K562 (cell line): ENCODE measurements at regions not wholly inside any gene's neighbourhood (a gene's known extent, or its start where the extent isn't known, plus 50 kb on each side); places are given as distances from the start of the nearest gene placed in this dataset.

ENCODE experiments used
- ATF7 ChIP-seq: fragments of 450-650 bp; IDR thresholded peaks from 2 replicates; pipeline ENCODE4 v1.7.1; 2014; ENCODE audit warnings: mild to moderate bottlenecking, moderate library complexity
- BRD4 ChIP-seq: fragments of 200-600 bp; sonication (generic); IDR thresholded peaks from 2 replicates; pipeline ENCODE4 v1.6.1; 2017; ENCODE audit warnings: inconsistent platforms
- GATAD2B ChIP-seq: fragments of 450-650 bp; IDR thresholded peaks from 2 replicates; pipeline ENCODE4 v1.6.1; 2017; ENCODE audit warnings: mild to moderate bottlenecking, borderline replicate concordance
- GTF2A2 ChIP-seq: IDR thresholded peaks from 2 replicates; pipeline ENCODE4 v1.6.1; 2016; ENCODE audit warnings: mild to moderate bottlenecking, missing genetic modification characterization, missing compliant biosample characterization
- IRF2 ChIP-seq: sonication (generic); formaldehyde crosslinking; IDR thresholded peaks from 2 replicates; pipeline ENCODE4 v1.8.1; 2022; ENCODE audit warnings: mild to moderate bottlenecking, missing genetic modification reagents
- LEF1 ChIP-seq: fragments of 450-650 bp; IDR thresholded peaks from 2 replicates; pipeline ENCODE4 v1.6.1; 2016; ENCODE audit warnings: mild to moderate bottlenecking
- MAFG ChIP-seq: fragments of 450-650 bp; conservative IDR thresholded peaks from 2 replicates; pipeline ENCODE4 v1.6.1; 2016; ENCODE audit warnings: missing genetic modification characterization, missing compliant biosample characterization
- MAX ChIP-seq: sonication (generic); formaldehyde crosslinking; IDR thresholded peaks from 2 replicates; pipeline ENCODE4 v1.9.0; 2022; ENCODE audit warnings: mild to moderate bottlenecking, missing genetic modification reagents
- MCM7 ChIP-seq, 2 experiments: fragments of 450-650 bp; IDR thresholded peaks; 2 replicates each; pipeline ENCODE4 v1.6.1; 2016 to 2018
- POLR2H ChIP-seq: IDR thresholded peaks from 2 replicates; pipeline ENCODE4 v1.6.1; 2016; ENCODE audit warnings: missing genetic modification characterization, low read depth, mild to moderate bottlenecking, control low read depth, missing compliant biosample characterization, moderate library complexity
- RAD21 ChIP-seq, 2 experiments: fragments of 250-450 bp in 1 of 2; fragments of 450-650 bp in 1 of 2; sonication (Bioruptor Pico) in 1 of 2; formaldehyde crosslinking in 1 of 2; IDR thresholded peaks in 1 of 2; conservative IDR thresholded peaks in 1 of 2; 2 replicates each; pipeline versions ENCODE4 v1.4.0 to v1.8.0; 2020 to 2022; ENCODE audit warnings: mild to moderate bottlenecking in 2 of 2, moderate library complexity in 1 of 2
- RBM15 ChIP-seq: fragments of 200-400 bp; formaldehyde crosslinking; IDR thresholded peaks from 2 replicates; pipeline ENCODE4 v1.6.1; 2018; ENCODE audit warnings: mild to moderate bottlenecking, low read length, moderate library complexity; ENCODE audit not compliant: insufficient read depth
- RBM22 ChIP-seq: fragments of 200-400 bp; formaldehyde crosslinking; IDR thresholded peaks from 2 replicates; pipeline ENCODE4 v1.6.1; 2018; ENCODE audit warnings: low read length, low read depth; ENCODE audit not compliant: poor library complexity, severe bottlenecking
- RNF219 ChIP-seq: fragments of 250-450 bp; sonication (Bioruptor Pico); IDR thresholded peaks from 2 replicates; pipeline ENCODE4 v1.5.0; 2022; ENCODE audit warnings: mild to moderate bottlenecking
- TCFL5 ChIP-seq: fragments of 250-450 bp; sonication (Bioruptor Pico); conservative IDR thresholded peaks from 2 replicates; pipeline ENCODE4 v1.6.1; 2021; ENCODE audit warnings: mild to moderate bottlenecking, moderate library complexity, matching md5 sums
- XRCC4 ChIP-seq: IDR thresholded peaks from one replicate; pipeline ENCODE4 v1.6.1; 2011; ENCODE audit not compliant: insufficient read depth, insufficient read length; ENCODE audit errors: extremely low read depth
- ZBTB33 ChIP-seq: sonication (generic); formaldehyde crosslinking; IDR thresholded peaks from 2 replicates; pipeline ENCODE4 v1.8.1; 2023; ENCODE audit warnings: mild to moderate bottlenecking, missing genetic modification reagents
- ZBTB7A ChIP-seq: IDR thresholded peaks from 2 replicates; pipeline ENCODE4 v1.6.1; 2011; ENCODE audit warnings: low read depth, mild to moderate bottlenecking, low read length, moderate library complexity, borderline replicate concordance; ENCODE audit not compliant: control insufficient read depth
- ZNF134 ChIP-seq: fragments of 250-450 bp; sonication (Bioruptor Pico); conservative IDR thresholded peaks from 2 replicates; pipeline ENCODE4 v1.4.0; 2020
- ZNF592 ChIP-seq: fragments of 450-650 bp; IDR thresholded peaks from 2 replicates; pipeline ENCODE4 v1.6.1; 2017; ENCODE audit warnings: antibody characterized with exemption, mild to moderate bottlenecking

GRCh38 chr7:106986450-106986977, 58.0 kb upstream of the PRKAR2B start (continued):
- TF ChIP-seq TCFL5 (CRISPR knock-in tag) (peak; percentile 42; the same call in 1 of the 2 replicates), GATAD2B (no peak), BRD4 (0 out of 2 replicates have a peak, but pooled peaks have one; percentile 29), RAD21 (CRISPR knock-in tag; conservative IDR thresholded peaks at IDR 0.05 in 1 of 2, IDR thresholded peaks at IDR 0.05 in 1 of 2) (peak in 1 of 2 experiments; percentile 17; a peak in 2 of 4 replicates), LEF1 (peak; percentile 67), MAFG (tag) (no peak), RNF219 (CRISPR knock-in tag) (0 out of 2 replicates have a peak, but pooled peaks have one; percentile 50), ZNF592 (peak; percentile 93), XRCC4 (no peak), ZNF134 (CRISPR knock-in tag) (no peak), ZBTB7A (no peak), RBM22 (no peak), ATF7 (no peak), RBM15 (no peak), GTF2A2 (no peak; the same call in 1 of the 2 replicates), ZBTB33 (CRISPR knock-in tag) (no peak), POLR2H (tag) (no peak), MAX (CRISPR knock-in tag) (no peak), MCM7 (IDR thresholded peaks at IDR 0.05) (no peak), IRF2 (CRISPR knock-in tag) (no peak)
